ENCODE measurements at regions not wholly inside any gene's neighbourhood (a gene's known extent, or its start where the extent isn't known, plus 50 kb on each side); places are given as distances from the start of the nearest gene placed in this dataset.
"Not testable (repeated sequence)": the region's sequence is repeated elsewhere in the genome, so short reads cannot be mapped to it uniquely, and the experiment has no call there.

DNA sequence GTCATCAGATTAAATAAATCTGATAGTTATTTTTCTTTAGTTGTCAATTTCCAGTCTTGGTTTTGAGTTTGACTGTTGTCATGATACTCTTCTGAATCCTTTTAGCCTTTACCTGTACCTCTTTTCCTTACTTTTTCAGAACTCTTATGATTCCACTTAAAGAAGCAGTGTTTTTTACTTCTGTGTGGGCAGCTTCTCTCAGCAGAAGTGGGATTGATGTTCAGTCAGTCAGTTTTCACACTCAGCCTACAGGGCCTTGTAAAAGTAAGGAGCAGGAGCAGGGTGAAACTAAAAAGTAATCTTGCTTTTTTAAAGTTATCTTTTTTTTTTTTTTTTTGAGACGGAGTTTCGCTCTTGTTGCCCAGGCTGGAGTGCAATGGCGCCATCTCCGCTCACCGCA is 75.1 kb downstream of the HAUS1 start:
- FAIRE-seq = no peak

DNA sequence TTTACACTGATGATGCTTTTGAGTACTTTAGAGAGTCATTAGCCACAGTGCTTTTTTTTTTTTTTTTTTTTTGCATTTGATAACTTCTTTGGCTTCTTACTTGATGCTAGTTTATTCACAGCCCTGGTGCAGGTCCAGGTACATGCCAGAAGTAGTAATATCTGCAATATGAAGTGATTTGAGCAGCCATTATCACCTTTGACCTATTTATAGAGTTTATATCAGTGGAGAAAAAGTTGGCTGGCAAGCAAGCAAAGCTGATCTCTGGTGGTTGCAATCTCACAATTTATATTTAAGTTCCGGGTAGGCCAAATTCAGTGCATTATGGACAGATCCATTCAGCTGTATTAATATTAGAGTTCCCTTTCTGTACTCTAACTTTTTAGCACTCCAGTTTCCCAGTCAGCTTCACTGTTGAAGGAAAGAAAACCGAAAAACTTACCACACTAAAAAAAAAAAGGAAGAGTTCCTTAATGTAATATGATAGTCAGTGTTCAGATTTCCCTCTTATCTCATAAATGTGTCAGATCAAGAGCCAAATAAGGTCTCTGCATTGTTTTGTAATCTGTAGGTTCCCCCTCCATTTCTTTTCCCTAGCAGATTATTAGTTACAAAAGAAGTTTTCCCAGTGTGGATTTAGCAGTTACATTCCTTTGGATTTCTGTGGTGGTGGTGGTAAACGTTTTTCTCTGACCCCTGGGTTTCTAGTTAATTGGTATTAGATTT is 78.6 kb downstream of the HAUS1 start:
- no peak for FAIRE-seq

GRCh38 chr18:46184296-46184695 is 80.1 kb downstream of the HAUS1 start:
- FAIRE-seq = not testable (repeated sequence)

- no peak for FAIRE-seq
These were observed 80.5 kb downstream of the HAUS1 start for GRCh38 chr18:46184727-46185126.

DNA sequence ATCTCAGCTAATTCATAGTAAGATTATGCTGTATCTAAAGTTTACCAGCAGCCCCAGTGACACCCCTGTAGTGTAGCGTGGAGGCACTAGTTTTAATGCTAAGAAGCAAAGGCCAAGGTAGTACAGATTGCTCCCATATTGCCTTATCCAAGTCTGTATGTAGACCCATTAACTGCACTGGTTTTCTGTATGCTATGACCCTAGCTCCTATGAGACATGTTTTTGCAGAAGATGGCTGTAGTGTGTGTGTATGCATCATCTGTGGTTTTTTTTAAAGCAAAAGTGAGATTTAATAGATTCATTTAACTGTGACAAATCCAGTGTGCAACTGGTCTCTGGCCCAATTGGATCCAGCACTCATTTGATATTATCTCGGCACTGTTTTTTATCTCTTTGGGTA is 86.5 kb downstream of the HAUS1 start:
- FAIRE-seq = no peak

GRCh38 chr18:46196627-46197243 is 92.5 kb downstream of the HAUS1 start:
- no peak for FAIRE-seq

DNA sequence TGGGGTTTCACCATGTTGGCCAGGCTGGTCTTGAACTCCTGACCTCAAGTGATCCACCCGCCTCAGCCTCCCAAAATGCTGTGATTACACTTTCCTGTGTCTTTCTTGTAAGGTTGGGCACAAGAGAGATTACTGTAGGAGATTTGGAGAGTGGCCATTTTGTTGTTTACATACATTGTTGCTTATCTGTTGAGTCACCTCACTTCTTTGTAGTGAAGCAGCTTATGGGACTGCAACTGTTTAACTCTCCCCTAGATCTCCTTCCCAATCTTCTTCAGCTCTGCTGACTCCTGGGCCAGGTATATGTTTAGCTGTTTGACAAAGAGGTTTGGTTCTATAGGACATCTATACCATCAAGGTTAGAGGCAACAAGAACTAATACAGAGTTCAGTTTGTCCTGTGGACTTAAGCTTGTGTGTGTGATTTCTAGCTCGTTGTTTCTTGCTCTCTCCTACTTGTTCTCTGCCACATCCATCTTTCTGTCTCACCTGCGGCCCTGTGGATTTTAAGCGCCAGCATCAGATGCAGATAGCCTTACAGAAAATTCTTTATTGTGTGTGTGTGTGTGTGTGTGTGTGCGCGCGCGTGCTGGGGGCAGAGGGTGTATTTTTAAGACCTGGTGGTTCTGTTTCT is 95.4 kb downstream of the HAUS1 start:
- no peak for FAIRE-seq

DNA sequence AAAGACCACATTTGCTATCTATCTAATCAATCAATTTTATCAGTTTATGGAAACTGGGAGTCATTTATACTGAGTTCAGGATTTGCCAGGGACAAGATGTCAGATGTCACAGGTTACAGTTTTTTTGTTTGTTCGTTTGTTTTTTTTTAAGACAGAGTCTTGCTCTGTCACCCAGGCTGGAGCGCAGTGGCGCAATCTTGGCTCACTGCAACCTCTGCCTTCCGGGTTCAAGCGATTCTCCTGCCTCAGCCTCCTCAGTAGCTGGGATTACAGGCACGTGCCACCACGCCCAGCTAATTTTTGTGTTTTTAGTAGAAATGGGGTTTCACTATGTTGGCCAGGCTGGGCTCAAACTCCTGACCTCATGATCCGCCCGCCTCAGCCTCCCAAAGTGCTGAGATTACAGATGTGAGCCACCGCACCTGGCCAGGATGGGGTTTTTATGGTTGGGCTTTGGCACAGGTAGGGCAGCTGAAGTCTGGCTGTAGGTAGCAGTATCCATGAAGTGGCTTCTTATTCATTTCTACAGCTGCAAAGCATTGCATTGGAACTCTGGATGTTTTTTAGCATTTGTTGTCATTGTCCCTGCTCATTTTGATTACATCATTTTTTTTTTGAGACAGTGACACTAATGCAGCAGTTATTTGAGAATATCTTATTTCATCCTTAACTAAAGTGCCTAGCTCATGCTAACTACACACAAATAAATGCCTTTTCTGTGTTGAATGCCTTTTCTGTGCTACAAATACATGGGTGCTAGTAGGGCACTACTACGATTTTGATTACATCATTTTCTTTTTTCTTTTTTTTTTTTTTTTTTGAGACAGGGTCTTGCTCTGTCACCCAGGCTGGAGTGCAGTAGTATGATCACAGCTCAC is 96.2 kb downstream of the HAUS1 start:
- FAIRE-seq = not testable (repeated sequence)

GRCh38 chr18:46204143-46204542 is 100.0 kb downstream of the HAUS1 start:
- no peak for FAIRE-seq

GRCh38 chr18:46207985-46208384 is 103.8 kb downstream of the HAUS1 start:
- no peak for FAIRE-seq

DNA sequence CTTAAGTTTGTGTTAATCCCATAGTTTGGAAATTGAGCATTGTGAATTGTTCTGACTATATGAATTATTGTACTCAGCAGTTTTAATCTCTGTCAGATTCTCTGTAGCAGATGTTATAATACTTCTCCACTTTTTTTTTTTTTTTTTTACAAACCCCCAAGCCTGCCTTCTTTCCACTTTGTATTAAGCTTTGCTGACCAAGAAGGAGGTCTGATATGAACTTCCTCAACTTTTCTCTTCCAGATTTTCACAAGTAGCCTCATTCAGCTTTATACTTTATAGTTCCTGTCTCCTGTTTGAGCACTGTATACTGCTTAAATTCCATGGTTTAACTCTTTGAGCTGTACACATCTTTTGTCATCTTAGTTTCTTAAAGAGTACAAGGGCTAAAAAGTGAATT is 105.0 kb downstream of the HAUS1 start:
- FAIRE-seq = no peak

DNA sequence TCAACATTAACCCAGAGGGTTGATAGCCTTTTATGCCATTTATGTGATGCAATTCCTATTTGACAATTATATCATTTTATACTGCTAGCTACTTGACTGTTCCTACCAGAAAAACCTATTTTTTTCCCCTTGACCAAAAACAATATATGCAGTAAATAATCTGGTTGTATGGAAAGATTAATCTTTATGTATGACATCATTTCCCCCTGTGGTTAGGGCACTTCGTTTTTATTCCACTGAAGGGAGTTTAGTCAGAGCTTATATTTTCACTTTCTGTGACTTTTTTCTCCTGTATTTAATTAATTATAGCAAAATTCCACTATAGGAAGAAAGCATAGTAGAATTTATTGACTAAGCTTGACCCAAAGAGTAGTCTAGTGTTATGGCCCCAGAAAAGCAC is 107.6 kb downstream of the HAUS1 start:
- FAIRE-seq = no peak

DNA sequence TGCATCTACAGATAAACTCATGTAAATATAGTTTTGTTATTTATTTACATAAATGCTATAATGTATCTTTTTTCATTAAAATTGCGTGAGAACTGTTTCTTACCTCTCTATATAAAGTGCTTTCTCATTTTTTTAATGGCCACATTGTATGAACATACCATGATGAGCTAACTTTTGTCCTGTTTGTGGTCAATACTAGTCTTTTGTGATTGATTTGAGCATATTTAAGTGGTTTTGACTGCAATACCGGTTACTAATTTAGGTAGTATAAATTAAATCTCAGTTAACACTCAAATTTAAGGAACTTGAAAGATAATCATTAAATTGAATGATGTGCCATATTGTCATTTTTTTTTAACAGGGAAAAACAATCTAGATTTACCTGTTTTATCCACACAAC is 108.2 kb downstream of the HAUS1 start:
- FAIRE-seq = no peak

GRCh38 chr18:46213295-46213694 is 109.1 kb downstream of the HAUS1 start:
- no peak for FAIRE-seq

DNA sequence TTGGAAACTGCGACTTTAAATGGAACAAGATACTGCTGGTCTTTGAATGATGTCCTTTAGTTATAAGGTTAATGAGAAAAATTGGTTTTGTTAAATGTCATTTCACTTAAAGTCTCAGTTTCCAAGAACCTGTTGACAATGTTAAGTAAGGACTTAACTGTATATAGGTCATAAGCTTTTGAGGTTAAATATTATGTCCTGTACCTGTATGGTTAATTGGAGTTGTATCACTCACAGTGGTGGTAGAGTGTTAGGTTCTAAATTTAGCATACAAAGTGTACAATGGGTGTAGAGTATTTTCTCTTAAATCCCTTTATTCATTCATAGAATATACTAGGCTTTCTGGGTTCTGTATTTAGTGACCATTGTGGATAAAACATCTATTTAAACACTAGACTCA is 110.2 kb downstream of the HAUS1 start:
- no peak for FAIRE-seq

- FAIRE-seq = no peak
These were observed 111.9 kb downstream of the HAUS1 start for GRCh38 chr18:46215902-46216723.

GRCh38 chr18:46220116-46220515 is 115.9 kb downstream of the HAUS1 start:
- no peak for FAIRE-seq

- FAIRE-seq = no peak
These were observed 117.9 kb downstream of the HAUS1 start for GRCh38 chr18:46222093-46222492.

- no peak for FAIRE-seq
These were observed 118.7 kb downstream of the HAUS1 start for GRCh38 chr18:46222710-46223360.

DNA sequence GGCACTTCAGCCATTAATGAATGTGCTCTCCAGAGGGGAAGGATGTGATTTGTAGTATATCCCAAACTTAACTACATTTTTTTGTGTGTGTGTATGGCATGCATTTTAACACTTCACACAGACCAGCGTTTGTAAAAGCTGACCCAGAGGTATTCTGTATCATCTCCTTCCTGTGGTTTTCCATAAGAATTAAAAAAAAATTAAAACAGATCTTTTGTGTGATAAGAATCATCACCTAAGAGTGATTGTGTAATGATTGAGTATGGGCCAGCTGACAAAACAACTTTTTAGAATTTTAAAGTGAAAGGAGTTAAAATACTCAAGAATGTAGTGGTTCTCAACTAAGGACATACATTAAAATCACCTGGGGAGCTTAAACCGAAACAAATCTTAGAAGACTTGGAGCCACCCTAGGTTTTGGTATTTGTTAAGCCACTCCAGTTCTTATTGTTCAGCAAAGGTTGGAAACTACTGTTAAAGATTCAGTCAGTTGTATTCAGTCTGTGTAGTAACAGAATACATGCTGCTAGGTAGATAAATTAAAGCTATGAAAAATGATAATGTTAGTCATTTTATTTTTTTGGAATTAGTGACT is 120.1 kb downstream of the HAUS1 start:
- FAIRE-seq = no peak

GRCh38 chr18:46226461-46226860 is 122.3 kb downstream of the HAUS1 start:
- no peak for FAIRE-seq
